HepG2 (cell line): ENCODE measurements at regions not wholly inside any gene's neighbourhood (a gene's known extent, or its start where the extent isn't known, plus 50 kb on each side); places are given as distances from the start of the nearest gene placed in this dataset.
"Not testable (repeated sequence)": the region's sequence is repeated elsewhere in the genome, so short reads cannot be mapped to it uniquely, and the experiment has no call there.

Experiments used
- ATAC-seq: fragments of 200-7000 bp; cut with Tn5 transposase; 3 replicates; pipeline ENCODE4 v1.9.1; 2020; ENCODE audit warnings: mild to moderate bottlenecking, moderate library complexity
- BruUV-seq: library from RNA; stranded (reverse); fragments of 400-500 nt; replicated peaks from 2 replicates; lab custom pipeline; 2021; lab: Mats Ljungman, UMichigan
- CTCF ChIA-PET: fragments of 300-600 bp; formaldehyde crosslinking; extraction: SDS; loops from one replicate; lab custom pipeline; 2021; ENCODE audit warnings: low total read pairs, inconsistent platforms, low intra/inter-chr PET ratio; lab: Yijun Ruan, JAX
- POLR2A ChIA-PET: fragments of 350-600 bp; sonication (Branson Sonifier 250); formaldehyde crosslinking; loops from one replicate; lab custom pipeline; 2020; ENCODE audit warnings: antibody characterized with exemption, inconsistent platforms; lab: Yijun Ruan, JAX
- DNase-seq: peaks from one replicate; pipeline ENCODE4 v3.0.0-alpha.2; 2015; ENCODE audit warnings: low spot score
- FAIRE-seq: peaks from 3 replicates; lab custom pipeline; 2011; peaks lifted over from hg19 to GRCh38; lab: Jason Lieb, UNC
- H2AFZ ChIP-seq: one replicate; pipeline ENCODE4 v1.6.1; 2011; ENCODE audit warnings: low read length, inconsistent platforms
- H3K27ac ChIP-seq: fragments of 300-600 bp; 3 replicates; pipeline ENCODE4 v1.8.0; 2011; ENCODE audit warnings: mixed run types, mild to moderate bottlenecking, mixed read lengths, low read length, inconsistent platforms; ENCODE audit not compliant: insufficient read depth; ENCODE audit errors: extremely low read length
- H3K27me3 ChIP-seq, 2 experiments: fragments of 200-600 bp in 1 of 2; 2 replicates in 1 of 2; 3 replicates in 1 of 2; pipeline versions ENCODE4 v1.6.0 to v1.8.0; 2011; ENCODE audit warnings: low read length in 2 of 2, mild to moderate bottlenecking in 2 of 2, moderate library complexity in 2 of 2, inconsistent platforms in 1 of 2; ENCODE audit not compliant: insufficient read depth in 2 of 2, control insufficient read depth in 1 of 2
- H3K36me3 ChIP-seq, 2 experiments: fragments of 200-600 bp in 1 of 2; replicated peaks in 1 of 2; 2 replicates in 1 of 2; 3 replicates in 1 of 2; pipeline versions ENCODE4 v1.5.1 to v1.8.0; 2011; ENCODE audit warnings: low read length in 2 of 2, inconsistent platforms in 1 of 2; ENCODE audit not compliant: insufficient read depth in 2 of 2, control insufficient read depth in 1 of 2
- H3K4me1 ChIP-seq: 2 replicates; pipeline ENCODE4 v1.5.1; 2012; ENCODE audit warnings: low read length, inconsistent platforms; ENCODE audit not compliant: insufficient read depth
- H3K4me2 ChIP-seq: 2 replicates; pipeline ENCODE4 v1.6.0; 2011; ENCODE audit warnings: low read depth, low read length, inconsistent platforms
- H3K4me3 ChIP-seq, 3 experiments: fragments of 200-600 bp in 1 of 3; sonication (generic), shearing (Covaris generic) in 1 of 3; replicated peaks in 1 of 3; 2 replicates each; pipeline ENCODE4 v1.5.1; 2011 to 2016; ENCODE audit warnings: low read length in 3 of 3, inconsistent platforms in 2 of 3, low read depth in 2 of 3, mild to moderate bottlenecking in 2 of 3, control low read depth in 1 of 3, mixed read lengths in 1 of 3; ENCODE audit not compliant: insufficient read depth in 1 of 3
- H3K79me2 ChIP-seq: one replicate; pipeline ENCODE4 v1.6.1; 2011; ENCODE audit warnings: low read length, inconsistent platforms; ENCODE audit not compliant: insufficient read depth
- H3K9ac ChIP-seq: 2 replicates; pipeline ENCODE4 v1.6.0; 2011; ENCODE audit warnings: mild to moderate bottlenecking, low read depth, low read length, inconsistent platforms; ENCODE audit not compliant: insufficient read depth
- H3K9me3 ChIP-seq: 2 replicates; pipeline ENCODE4 v1.5.1; 2012; ENCODE audit warnings: mild to moderate bottlenecking, low read length
- H4K20me1 ChIP-seq: 2 replicates; pipeline ENCODE4 v1.6.0; 2011; ENCODE audit warnings: inconsistent platforms, mild to moderate bottlenecking, low read length, moderate library complexity; ENCODE audit not compliant: insufficient read depth
- CREB1 ChIP-seq, 2 experiments: fragments of 450-650 bp in 1 of 2; IDR thresholded peaks; 2 replicates each; pipeline ENCODE4 v1.6.1; 2016 to 2017; ENCODE audit warnings: control low read depth in 1 of 2, mild to moderate bottlenecking in 1 of 2, missing compliant biosample characterization in 1 of 2, missing genetic modification characterization in 1 of 2
- GABPB1 ChIP-seq: IDR thresholded peaks from 2 replicates; pipeline ENCODE4 v1.6.1; 2016; ENCODE audit warnings: mild to moderate bottlenecking, missing genetic modification reagents, moderate library complexity, missing compliant biosample characterization
- GATA4 ChIP-seq: sonication (generic); IDR thresholded peaks from 2 replicates; pipeline ENCODE4 v1.6.1; 2016; ENCODE audit warnings: antibody characterized with exemption, low read depth, borderline replicate concordance
- MNT ChIP-seq: fragments of 450-650 bp; IDR thresholded peaks from 2 replicates; pipeline ENCODE4 v1.6.1; 2016
- NFYB ChIP-seq: sonication (generic); formaldehyde crosslinking; IDR thresholded peaks from 2 replicates; pipeline ENCODE4 v1.4.0; 2020; ENCODE audit warnings: missing genetic modification reagents
- NFYC ChIP-seq: IDR thresholded peaks from 2 replicates; pipeline ENCODE4 v1.6.1; 2016; ENCODE audit warnings: missing genetic modification reagents, missing compliant biosample characterization
- NR2F2 ChIP-seq: IDR thresholded peaks from 2 replicates; pipeline ENCODE4 v1.6.1; 2012; ENCODE audit warnings: low read depth, inconsistent platforms, borderline replicate concordance
- POLR2A ChIP-seq, 2 experiments: IDR thresholded peaks; 2 replicates each; pipeline ENCODE4 v1.6.1; 2011; ENCODE audit warnings: low read depth in 2 of 2, low read length in 2 of 2, mild to moderate bottlenecking in 1 of 2, moderate library complexity in 1 of 2; ENCODE audit not compliant: insufficient read depth in 1 of 2
- SAP130 ChIP-seq: IDR thresholded peaks from 2 replicates; pipeline ENCODE4 v1.6.1; 2016; ENCODE audit warnings: low read depth
- SIX4 ChIP-seq: sonication (generic); formaldehyde crosslinking; IDR thresholded peaks from 2 replicates; pipeline ENCODE4 v1.4.0; 2020; ENCODE audit warnings: missing genetic modification reagents
- SNAPC2 ChIP-seq: sonication (generic); formaldehyde crosslinking; IDR thresholded peaks from 2 replicates; pipeline ENCODE4 v1.8.1; 2022; ENCODE audit warnings: mild to moderate bottlenecking, missing genetic modification reagents
- ZKSCAN8 ChIP-seq: IDR thresholded peaks from 2 replicates; pipeline ENCODE4 v1.6.1; 2016; ENCODE audit warnings: borderline replicate concordance, missing genetic modification reagents, missing compliant biosample characterization
- ZNF143 ChIP-seq: sonication (generic); formaldehyde crosslinking; IDR thresholded peaks from 2 replicates; pipeline ENCODE4 v1.4.0; 2020; ENCODE audit warnings: missing genetic modification reagents
- WGBS: methylation state at CpG from one replicate; pipeline ENCODE4 v1.1.6; 2017; ENCODE audit warnings: low lambda C conversion rate; 5-methylcytosine and 5-hydroxymethylcytosine counted together
- in situ Hi-C: cut with HindIII; loops from 2 replicates; pipeline ENCODE4 v1.10.0; 2017; ENCODE audit warnings: low pct_unique_long_range_greater_than_20kb; ENCODE audit not compliant: extremely low pct_ligation_motif_present
- intact Hi-C: fragments of 100-400 bp; cut with micrococcal nuclease; formaldehyde crosslinking; loops from one replicate; pipeline ENCODE4 v1.10.0; 2022; ENCODE audit not compliant: unreplicated experiment
- TF ChIP-seq, protein P1 (sequence below): sonication (generic); formaldehyde crosslinking; IDR thresholded peaks from 2 replicates; pipeline ENCODE4 v1.4.0; 2020; ENCODE audit warnings: missing genetic modification reagents

DNA sequence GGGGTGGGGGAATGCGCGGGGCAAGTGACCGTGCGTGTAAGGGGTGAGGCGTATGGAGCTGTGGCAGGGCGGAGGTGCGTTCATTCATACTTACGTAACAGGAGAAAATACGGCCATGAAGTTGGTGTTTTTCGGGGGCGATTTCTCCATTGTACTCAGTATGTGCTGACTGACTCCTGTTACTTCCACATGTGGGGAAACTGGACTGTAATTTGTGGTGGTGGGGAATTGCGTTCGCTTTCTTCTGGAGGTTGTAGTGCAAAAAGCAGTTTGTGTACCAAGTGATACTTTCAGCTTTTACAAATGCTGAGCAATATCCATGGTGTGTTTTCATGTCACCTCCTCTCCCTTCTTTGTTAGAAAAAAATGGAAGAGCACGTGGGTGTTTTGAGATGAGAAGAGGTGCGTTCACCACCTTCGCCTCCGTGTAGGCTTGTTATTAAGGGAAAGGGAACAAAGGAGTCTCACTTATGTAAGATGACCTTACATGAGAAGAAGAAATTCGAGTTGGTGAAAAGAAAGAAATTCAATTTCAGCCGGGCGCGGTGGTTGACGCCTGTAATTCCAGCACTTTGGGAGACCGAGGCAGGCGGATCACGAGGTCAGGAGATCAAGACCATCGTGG lies 181.1 kb upstream of the NOTCH2NLA start (continued):
- TF ChIP-seq, protein P1, sequence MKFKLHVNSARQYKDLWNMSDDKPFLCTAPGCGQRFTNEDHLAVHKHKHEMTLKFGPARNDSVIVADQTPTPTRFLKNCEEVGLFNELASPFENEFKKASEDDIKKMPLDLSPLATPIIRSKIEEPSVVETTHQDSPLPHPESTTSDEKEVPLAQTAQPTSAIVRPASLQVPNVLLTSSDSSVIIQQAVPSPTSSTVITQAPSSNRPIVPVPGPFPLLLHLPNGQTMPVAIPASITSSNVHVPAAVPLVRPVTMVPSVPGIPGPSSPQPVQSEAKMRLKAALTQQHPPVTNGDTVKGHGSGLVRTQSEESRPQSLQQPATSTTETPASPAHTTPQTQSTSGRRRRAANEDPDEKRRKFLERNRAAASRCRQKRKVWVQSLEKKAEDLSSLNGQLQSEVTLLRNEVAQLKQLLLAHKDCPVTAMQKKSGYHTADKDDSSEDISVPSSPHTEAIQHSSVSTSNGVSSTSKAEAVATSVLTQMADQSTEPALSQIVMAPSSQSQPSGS (CRISPR knock-in tag), result 0 out of 2 replicates have a peak, but pooled peaks have one; percentile 24
- peak; percentile 77 to 96; a peak in 3 of 4 replicates for TF ChIP-seq POLR2A (IDR thresholded peaks at IDR 0.05; ENCODE audit: insufficient read depth in 1 of 2, low read depth in 2 of 2, low read length in 2 of 2)
- TF ChIP-seq SAP130, result peak; percentile 30; the same call in 1 of the 2 replicates
- TF ChIP-seq MNT, result peak; percentile 21; the same call in 1 of the 2 replicates
- 0 out of 2 replicates have a peak, but pooled peaks have one; percentile 12 for TF ChIP-seq ZNF143 (CRISPR knock-in tag)
- peak; percentile 99 for TF ChIP-seq SNAPC2 (CRISPR knock-in tag)
- peak; percentile 14; the same call in 1 of the 2 replicates for TF ChIP-seq SIX4
- peak; percentile 87 for TF ChIP-seq GATA4
- 0 out of 2 replicates have a peak, but pooled peaks have one; percentile 20 for TF ChIP-seq ZKSCAN8 (CRISPR knock-in tag)
- 0 out of 2 replicates have a peak, but pooled peaks have one; percentile 26 for TF ChIP-seq NR2F2

DNA sequence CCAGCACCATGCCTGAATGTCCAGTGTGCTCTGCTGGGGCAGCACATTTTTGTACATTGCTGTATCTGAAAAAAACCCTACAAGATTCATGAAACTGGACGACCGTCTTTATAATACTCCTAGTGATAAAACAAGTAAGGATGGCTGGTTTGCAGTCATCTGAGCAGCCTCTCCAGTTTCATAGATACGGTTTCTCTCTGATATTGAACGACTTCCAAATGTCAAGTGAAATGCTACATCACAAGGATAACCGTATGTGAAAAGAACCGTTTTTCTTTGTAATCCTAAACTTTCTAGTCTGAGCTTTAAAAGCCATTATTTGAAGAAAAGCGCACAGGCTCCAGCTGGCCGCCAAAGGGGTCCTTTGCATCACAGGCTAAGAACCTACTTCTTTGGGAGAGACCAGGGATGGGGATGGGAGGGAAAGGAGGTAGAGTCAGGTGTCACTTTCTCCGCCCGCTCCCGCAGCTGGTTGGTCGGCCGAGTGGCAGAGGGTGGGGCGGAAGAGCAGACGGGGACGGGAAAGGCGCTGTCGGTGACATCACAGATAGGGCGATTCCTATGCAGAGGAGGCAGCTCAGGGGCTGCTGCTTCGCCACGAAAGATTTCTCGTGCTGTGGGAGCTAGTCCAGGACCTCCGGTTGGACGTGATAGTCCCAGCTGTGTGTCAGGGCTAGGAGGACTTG lies 180.4 kb upstream of the NOTCH2NLA start:
- FAIRE-seq; H3K9ac ChIP-seq; BruUV-seq; H3K4me1 ChIP-seq; H4K20me1 ChIP-seq; H3K9me3 ChIP-seq; H3K79me2 ChIP-seq; H3K27me3 ChIP-seq; H3K36me3 ChIP-seq; H3K27ac ChIP-seq; intact Hi-C loops; H3K4me3 ChIP-seq; in situ Hi-C loops; CTCF ChIA-PET; H2AFZ ChIP-seq; H3K4me2 ChIP-seq; TF ChIP-seq CREB1 (IDR thresholded peaks at IDR 0.05): not testable (repeated sequence)
- TF ChIP-seq NFYB (CRISPR knock-in tag) (peak; percentile 54), SAP130 (peak; percentile 5; the same call in 1 of the 2 replicates), NFYC (0 out of 2 replicates have a peak, but pooled peaks have one; percentile 29), GABPB1 (CRISPR knock-in tag) (peak; percentile 35; the same call in 1 of the 2 replicates), CREB1 (CRISPR knock-in tag; IDR thresholded peaks at IDR 0.05) (0 out of 2 replicates have a peak, but pooled peaks have one; percentile 5)
- WGBS, result 0% methylated on average over 2 of the region's 24 CpGs
- ATAC-seq, result peak; percentile 98
- peak; percentile 21 for DNase-seq
- POLR2A ChIA-PET, result interaction anchor here (1.3 kb wide), 1 partner anchor 22 kb away, joined by 11 read pairs; no protein-coding TSS in a partner anchor
